Suprapubic skin (tissue), 3 donors: ENCODE measurements at regions not wholly inside any gene's neighbourhood (a gene's known extent, or its start where the extent isn't known, plus 50 kb on each side); places are given as distances from the start of the nearest gene placed in this dataset.

ENCODE experiments used
- CTCF ChIP-seq, 2 donors: fragments of 200-600 bp in 1 of 2; fragments of 450-650 bp in 1 of 2; sonication (generic) in 1 of 2; IDR thresholded peaks; one replicate each; pipeline ENCODE4 v1.5.1; 2016 to 2019; ENCODE audit warnings: antibody characterized with exemption in 2 of 2, mild to moderate bottlenecking in 1 of 2, moderate library complexity in 1 of 2
- EP300 ChIP-seq: sonication (generic); formaldehyde crosslinking; IDR thresholded peaks from one replicate; pipeline ENCODE4 v1.6.1; 2017; ENCODE audit warnings: antibody characterized with exemption

DNA sequence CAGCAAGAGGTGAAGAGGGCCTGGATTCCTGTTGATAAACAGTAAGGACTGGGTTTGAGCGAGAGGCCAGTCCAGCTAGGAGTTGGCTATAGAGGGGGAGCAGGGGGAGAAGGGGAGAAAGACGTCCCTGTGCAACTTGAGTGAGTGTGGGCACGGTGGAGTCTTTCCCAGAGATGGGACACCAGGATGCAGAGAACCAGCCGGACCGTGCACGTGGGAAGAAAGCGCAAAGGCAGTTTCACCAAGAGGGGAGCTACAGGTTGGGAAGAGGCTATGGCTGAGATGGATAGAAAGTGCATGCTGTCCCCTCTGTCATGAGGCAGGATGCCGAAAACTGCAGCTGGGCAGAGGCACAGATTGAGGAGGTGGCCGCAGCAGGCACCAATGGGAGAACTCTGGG, 96.0 kb upstream of the TLE3 start:
- TF ChIP-seq CTCF (IDR thresholded peaks at IDR 0.05) (no peak), EP300 (no peak)
